Stimulated activated CD4-positive, alpha-beta T cell treated with anti-CD3 and anti-CD28 coated beads, Interleukin-4, amount 100 ng/mL, for 48 hours (primary cell): ENCODE measurements at regions not wholly inside any gene's neighbourhood (a gene's known extent, or its start where the extent isn't known, plus 50 kb on each side); places are given as distances from the start of the nearest gene placed in this dataset.
"Not testable (repeated sequence)": the region's sequence is repeated elsewhere in the genome, so short reads cannot be mapped to it uniquely, and the experiment has no call there.

Experiments used
- DNase-seq, 2 donors: peaks; one replicate each; pipeline ENCODE4 v3.0.0-alpha.2; 2020; ENCODE audit warnings: low read depth in 2 of 2

- DNase-seq, result not testable (repeated sequence)
These were observed 58.5 kb upstream of the PTGFRN start for GRCh38 chr1:116851189-116851588.

GRCh38 chr1:116851846-116852245, 57.9 kb upstream of the PTGFRN start:
- DNase-seq, result no peak

GRCh38 chr1:116852367-116852766, 57.3 kb upstream of the PTGFRN start:
- DNase-seq, result no peak

- no peak for DNase-seq
These were observed 56.8 kb upstream of the PTGFRN start for GRCh38 chr1:116852910-116853309.

- DNase-seq, result no peak
These were observed 55.9 kb upstream of the PTGFRN start for GRCh38 chr1:116853680-116854402.

GRCh38 chr1:116854403-116854690, 55.4 kb upstream of the PTGFRN start:
- no peak for DNase-seq

GRCh38 chr1:116854716-116855115, 55.0 kb upstream of the PTGFRN start:
- DNase-seq, result no peak

- DNase-seq, result no peak
These were observed 54.5 kb upstream of the PTGFRN start for GRCh38 chr1:116855191-116855619.

- no peak for DNase-seq
These were observed 53.9 kb upstream of the PTGFRN start for GRCh38 chr1:116855773-116856201.

- no peak for DNase-seq
These were observed 53.4 kb upstream of the PTGFRN start for GRCh38 chr1:116856312-116856711.

GRCh38 chr1:116857092-116857491, 52.6 kb upstream of the PTGFRN start:
- no peak for DNase-seq
